K562 (cell line): ENCODE measurements at regions not wholly inside any gene's neighbourhood (a gene's known extent, or its start where the extent isn't known, plus 50 kb on each side); places are given as distances from the start of the nearest gene placed in this dataset.

Experiments used
- ATAC-seq: fragments of 200-7000 bp; cut with Tn5 transposase; 3 replicates; pipeline ENCODE4 v1.9.1; 2020; ENCODE audit warnings: moderate library complexity
- BruUV-seq: library from RNA; stranded (reverse); fragments of 400-500 nt; replicated peaks from 2 replicates; lab custom pipeline; 2021; lab: Mats Ljungman, UMichigan
- CTCF ChIA-PET: fragments of 300-600 bp; formaldehyde crosslinking; extraction: SDS; loops from one replicate; lab custom pipeline; 2021; ENCODE audit warnings: low intra/inter-chr PET ratio; lab: Yijun Ruan, JAX
- POLR2A ChIA-PET: fragments of 300-600, 350-650 bp; sonication (Branson Sonifier 250); formaldehyde crosslinking; extraction: SDS; loops from one replicate; lab custom pipeline; 2021; ENCODE audit warnings: antibody characterized with exemption, inconsistent platforms; lab: Yijun Ruan, JAX
- DNase-seq, 4 experiments: peaks; one replicate each; pipeline versions ENCODE4 v3.0.0 to v3.0.0-alpha.2; 2011 to 2018; ENCODE audit warnings: low spot score in 3 of 4, mixed read lengths in 3 of 4; ENCODE audit errors: extremely low read depth in 1 of 4
- FAIRE-seq: peaks from 2 replicates; lab custom pipeline; 2011; peaks lifted over from hg19 to GRCh38; lab: Jason Lieb, UNC
- H2AFZ ChIP-seq: 2 replicates; pipeline ENCODE4 v1.6.0; 2011; ENCODE audit warnings: low read depth, low read length, control low read depth, inconsistent platforms
- H3K27ac ChIP-seq: fragments of 200-600 bp; 3 replicates; pipeline ENCODE4 v1.8.0; 2011; ENCODE audit warnings: low read depth, mild to moderate bottlenecking, control low read depth, inconsistent platforms, low read length, moderate library complexity, mixed read lengths; ENCODE audit errors: extremely low read depth
- H3K27me3 ChIP-seq, 2 experiments: fragments of 300-600 bp in 1 of 2; 2 replicates in 1 of 2; 3 replicates in 1 of 2; pipeline versions ENCODE4 v1.6.0 to v1.8.0; 2011; ENCODE audit warnings: inconsistent platforms in 2 of 2, low read length in 2 of 2, mild to moderate bottlenecking in 1 of 2, mixed read lengths in 1 of 2, moderate library complexity in 1 of 2; ENCODE audit not compliant: control insufficient read depth in 2 of 2, insufficient read depth in 2 of 2
- H3K36me3 ChIP-seq: fragments of 300-600 bp; 3 replicates; pipeline ENCODE4 v1.8.0; 2011; ENCODE audit warnings: mild to moderate bottlenecking, low read length, inconsistent platforms; ENCODE audit not compliant: control insufficient read depth, insufficient read depth
- H3K4me1 ChIP-seq, 2 experiments: fragments of 200-600 bp in 1 of 2; replicated peaks in 1 of 2; 2 replicates in 1 of 2; 3 replicates in 1 of 2; pipeline versions ENCODE4 v1.5.1 to v1.8.0; 2011; ENCODE audit warnings: inconsistent platforms in 2 of 2, low read length in 2 of 2, mild to moderate bottlenecking in 1 of 2, mixed read lengths in 1 of 2, moderate library complexity in 1 of 2; ENCODE audit not compliant: control insufficient read depth in 2 of 2, insufficient read depth in 2 of 2
- H3K4me2 ChIP-seq: 2 replicates; pipeline ENCODE4 v1.6.1; 2011; ENCODE audit warnings: low read length, control low read depth, inconsistent platforms, mixed read lengths; ENCODE audit not compliant: insufficient read depth
- H3K4me3 ChIP-seq: fragments of 200-600 bp; sonication (generic), shearing (Covaris generic); 2 replicates; pipeline ENCODE4 v1.5.1; 2016; ENCODE audit warnings: control low read depth, inconsistent platforms
- H3K79me2 ChIP-seq: fragments of 200-600 bp; 3 replicates; pipeline ENCODE4 v1.8.0; 2011; ENCODE audit warnings: low read length, inconsistent platforms; ENCODE audit not compliant: control insufficient read depth, insufficient read depth
- H3K9ac ChIP-seq, 2 experiments: 2 replicates each; pipeline versions ENCODE4 v1.6.0 to v1.6.1; 2011; ENCODE audit warnings: low read depth in 2 of 2, low read length in 2 of 2, control low read depth in 1 of 2, inconsistent platforms in 1 of 2, mild to moderate bottlenecking in 1 of 2, mixed read lengths in 1 of 2; ENCODE audit not compliant: insufficient read depth in 1 of 2
- H3K9me1 ChIP-seq: one replicate; pipeline ENCODE4 v1.6.0; 2011; ENCODE audit warnings: inconsistent platforms, mild to moderate bottlenecking, low read length, moderate library complexity; ENCODE audit not compliant: control insufficient read depth, insufficient read depth
- H3K9me3 ChIP-seq: replicated peaks from 2 replicates; pipeline ENCODE4 v1.5.1; 2011; ENCODE audit warnings: low read depth, low read length, inconsistent platforms; ENCODE audit not compliant: control insufficient read depth, insufficient read depth
- H4K20me1 ChIP-seq: replicated peaks from 2 replicates; pipeline ENCODE4 v1.6.1; 2011; ENCODE audit warnings: low read length, inconsistent platforms, mixed read lengths; ENCODE audit not compliant: control insufficient read depth, insufficient read depth
- DNMT1 ChIP-seq: fragments of 450-650 bp; IDR thresholded peaks from 2 replicates; pipeline ENCODE4 v1.6.1; 2016; ENCODE audit warnings: antibody characterized with exemption, mild to moderate bottlenecking
- FOXA1 ChIP-seq: fragments of 450-650 bp; IDR thresholded peaks from 2 replicates; pipeline ENCODE4 v1.6.1; 2016; ENCODE audit warnings: mild to moderate bottlenecking, borderline replicate concordance
- NR4A1 ChIP-seq, 2 experiments: fragments of 250-450 bp in 1 of 2; fragments of 450-650 bp in 1 of 2; sonication (Bioruptor Pico) in 1 of 2; IDR thresholded peaks; 2 replicates each; pipeline versions ENCODE4 v1.4.0 to v1.6.1; 2016 to 2020; ENCODE audit warnings: mild to moderate bottlenecking in 2 of 2, missing compliant biosample characterization in 1 of 2, missing genetic modification characterization in 1 of 2, moderate library complexity in 1 of 2
- SAFB2 ChIP-seq: fragments of 200-400 bp; formaldehyde crosslinking; IDR thresholded peaks from 2 replicates; pipeline ENCODE4 v1.6.1; 2018; ENCODE audit warnings: borderline replicate concordance, low read length, low read depth, moderate library complexity; ENCODE audit not compliant: severe bottlenecking
- SMC3 ChIP-seq: conservative IDR thresholded peaks from 2 replicates; pipeline ENCODE4 v1.6.1; 2011; ENCODE audit warnings: low read depth, low read length, improper control_type of control experiment; ENCODE audit not compliant: insufficient read depth
- ZNF143 ChIP-seq: sonication (generic); formaldehyde crosslinking; IDR thresholded peaks from 2 replicates; pipeline ENCODE4 v1.9.0; 2022; ENCODE audit warnings: mild to moderate bottlenecking, missing genetic modification reagents
- ZNF263 ChIP-seq: sonication (generic); formaldehyde crosslinking; IDR thresholded peaks from 2 replicates; pipeline ENCODE4 v1.8.0; 2022; ENCODE audit warnings: mild to moderate bottlenecking, missing genetic modification reagents, borderline replicate concordance
- WGBS: fragments of 100-300 bp; shearing (Covaris generic); methylation state at CpG from one replicate; pipeline ENCODE4 v1.1.6; 2016; ENCODE audit warnings: low coverage, mixed read lengths; ENCODE audit not compliant: insufficient coverage; ENCODE audit errors: missing lambda C conversion rate; 5-methylcytosine and 5-hydroxymethylcytosine counted together
- in situ Hi-C: fragments of 300-500 bp; cut with MboI; formaldehyde crosslinking; loops from 4 replicates; pipeline ENCODE4 v1.15.0; 2018; ENCODE audit warnings: inconsistent platforms, mixed read lengths
- intact Hi-C: fragments of 100-400 bp; cut with micrococcal nuclease; formaldehyde crosslinking; loops from 2 replicates; pipeline ENCODE4 v1.14.2; 2022
- TF ChIP-seq, protein P1 (sequence below): sonication (generic); formaldehyde crosslinking; IDR thresholded peaks from 2 replicates; pipeline ENCODE4 v1.8.0; 2023; ENCODE audit warnings: mild to moderate bottlenecking, missing genetic modification reagents

DNA sequence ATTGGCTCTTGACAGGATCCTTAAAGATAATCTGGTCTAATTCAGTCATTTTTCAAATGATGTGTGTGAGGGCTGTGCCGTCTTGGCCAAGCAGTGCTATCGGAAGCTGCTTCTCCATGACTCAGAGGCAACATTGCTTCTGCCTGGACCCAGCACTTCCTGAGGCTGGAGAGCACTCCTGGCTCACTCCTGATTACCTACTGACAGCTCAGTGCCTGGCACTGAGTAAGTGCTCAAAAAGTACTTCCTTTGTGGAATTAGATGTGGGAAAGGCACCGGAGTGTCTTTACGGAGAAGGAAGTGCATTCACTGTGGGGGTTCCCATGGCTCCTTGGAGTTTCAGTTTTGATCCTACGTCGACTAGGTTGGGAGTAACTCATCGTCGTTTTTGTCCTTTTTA, 86.9 kb upstream of the UBE3A start:
- ChIA-PET CTCF (no interaction called here), POLR2A (no interaction called here)
- peaks cover 0 to 10% of the 10 kb centered on the region in 2 experiments; a peak in 1 of 5 replicates for H3K27me3 ChIP-seq
- H3K9ac ChIP-seq = no peak overlapping the region
- no peaks in the 10 kb centered on the region for H3K36me3 ChIP-seq
- ATAC-seq (no peak), FAIRE-seq (no peak), DNase-seq (no peak)
- no peak overlapping the region for H3K4me3 ChIP-seq
- H3K9me1 ChIP-seq = no peaks in the 10 kb centered on the region
- in situ Hi-C loops = no loop called here
- no peak overlapping the region for H3K4me2 ChIP-seq
- no peaks in the 10 kb centered on the region for H3K4me1 ChIP-seq
- H2AFZ ChIP-seq = no peak overlapping the region
- H3K27ac ChIP-seq = no peak overlapping the region
- no peaks in the 10 kb centered on the region for H3K9me3 ChIP-seq
- intact Hi-C loops = no loop called here
- no peak for TF ChIP-seq NR4A1 (CRISPR knock-in tag; IDR thresholded peaks at IDR 0.05)
- no peak for TF ChIP-seq NR4A1 (tag; IDR thresholded peaks at IDR 0.05)
- no peak for TF ChIP-seq ZNF143
- TF ChIP-seq FOXA1 = no peak
- no peak for TF ChIP-seq SAFB2
- no peak for TF ChIP-seq DNMT1
- TF ChIP-seq, protein P1, sequence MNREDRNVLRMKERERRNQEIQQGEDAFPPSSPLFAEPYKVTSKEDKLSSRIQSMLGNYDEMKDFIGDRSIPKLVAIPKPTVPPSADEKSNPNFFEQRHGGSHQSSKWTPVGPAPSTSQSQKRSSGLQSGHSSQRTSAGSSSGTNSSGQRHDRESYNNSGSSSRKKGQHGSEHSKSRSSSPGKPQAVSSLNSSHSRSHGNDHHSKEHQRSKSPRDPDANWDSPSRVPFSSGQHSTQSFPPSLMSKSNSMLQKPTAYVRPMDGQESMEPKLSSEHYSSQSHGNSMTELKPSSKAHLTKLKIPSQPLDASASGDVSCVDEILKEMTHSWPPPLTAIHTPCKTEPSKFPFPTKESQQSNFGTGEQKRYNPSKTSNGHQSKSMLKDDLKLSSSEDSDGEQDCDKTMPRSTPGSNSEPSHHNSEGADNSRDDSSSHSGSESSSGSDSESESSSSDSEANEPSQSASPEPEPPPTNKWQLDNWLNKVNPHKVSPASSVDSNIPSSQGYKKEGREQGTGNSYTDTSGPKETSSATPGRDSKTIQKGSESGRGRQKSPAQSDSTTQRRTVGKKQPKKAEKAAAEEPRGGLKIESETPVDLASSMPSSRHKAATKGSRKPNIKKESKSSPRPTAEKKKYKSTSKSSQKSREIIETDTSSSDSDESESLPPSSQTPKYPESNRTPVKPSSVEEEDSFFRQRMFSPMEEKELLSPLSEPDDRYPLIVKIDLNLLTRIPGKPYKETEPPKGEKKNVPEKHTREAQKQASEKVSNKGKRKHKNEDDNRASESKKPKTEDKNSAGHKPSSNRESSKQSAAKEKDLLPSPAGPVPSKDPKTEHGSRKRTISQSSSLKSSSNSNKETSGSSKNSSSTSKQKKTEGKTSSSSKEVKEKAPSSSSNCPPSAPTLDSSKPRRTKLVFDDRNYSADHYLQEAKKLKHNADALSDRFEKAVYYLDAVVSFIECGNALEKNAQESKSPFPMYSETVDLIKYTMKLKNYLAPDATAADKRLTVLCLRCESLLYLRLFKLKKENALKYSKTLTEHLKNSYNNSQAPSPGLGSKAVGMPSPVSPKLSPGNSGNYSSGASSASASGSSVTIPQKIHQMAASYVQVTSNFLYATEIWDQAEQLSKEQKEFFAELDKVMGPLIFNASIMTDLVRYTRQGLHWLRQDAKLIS (CRISPR knock-in tag) = no peak
- no peak for TF ChIP-seq SMC3
- no peak for TF ChIP-seq ZNF263 (CRISPR knock-in tag)
- under 1% methylated on average over 8 of the region's 8 CpGs for WGBS
- no peaks in the 10 kb centered on the region for H4K20me1 ChIP-seq
- no TSS peak for BruUV-seq
- H3K79me2 ChIP-seq = no peaks in the 10 kb centered on the region
